GM18951 (cell line): ENCODE measurements at regions not wholly inside any gene's neighbourhood (a gene's known extent, or its start where the extent isn't known, plus 50 kb on each side); places are given as distances from the start of the nearest gene placed in this dataset.

Source experiments
- POLR2A ChIP-seq: IDR thresholded peaks from 4 replicates; pipeline ENCODE4 v1.6.1; 2011; ENCODE audit warnings: mild to moderate bottlenecking; ENCODE audit not compliant: insufficient read length, insufficient read depth; ENCODE audit errors: extremely low read depth
- in situ Hi-C: fragments of 300-500 bp; cut with MboI; formaldehyde crosslinking; loops from one replicate; pipeline ENCODE4 v1.12.0; 2022; ENCODE audit warnings: low sequenced_read_pairs, mixed read lengths, inconsistent platforms; ENCODE audit not compliant: unreplicated experiment

DNA sequence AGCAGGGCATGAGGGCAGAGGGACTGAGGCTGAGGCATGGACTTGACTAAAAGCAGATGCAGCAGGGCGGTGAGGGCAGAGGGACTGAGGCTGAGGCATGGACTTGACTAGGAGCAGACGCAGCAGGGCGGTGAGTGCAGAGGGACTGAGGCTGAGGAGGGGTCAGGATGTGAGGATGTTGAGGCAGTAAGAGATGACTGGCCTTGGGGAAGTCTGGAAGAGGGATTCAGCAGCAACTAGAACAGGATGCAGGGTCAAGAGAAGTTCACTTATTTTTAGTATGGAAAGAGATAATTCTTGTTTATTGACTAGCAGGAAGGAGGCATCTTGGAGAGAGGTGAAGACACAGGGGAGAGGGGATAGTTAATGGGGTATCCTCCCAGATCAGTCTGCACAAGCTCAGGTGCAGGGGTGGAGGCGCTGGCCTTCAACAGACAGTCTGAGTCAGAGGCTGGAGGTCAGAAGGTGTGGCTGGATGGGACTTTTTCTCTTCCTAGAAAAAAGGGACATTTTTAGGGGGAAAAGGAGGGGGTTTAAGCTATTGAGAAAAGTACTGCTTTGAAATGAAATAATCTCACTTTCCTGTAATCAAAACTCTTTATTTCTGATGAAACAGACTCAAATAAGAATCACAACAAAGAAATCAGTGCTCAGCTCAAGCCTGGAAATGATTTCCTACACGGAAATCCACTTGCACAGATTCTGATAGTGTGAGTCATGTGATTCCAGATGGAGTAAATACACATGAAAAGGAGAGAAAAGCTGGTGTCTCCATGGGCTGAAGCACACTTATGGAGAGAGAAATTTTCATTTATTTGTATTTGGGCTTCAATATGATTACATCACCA is 130.9 kb downstream of the PALM2AKAP2 start:
- no peak for TF ChIP-seq POLR2A
- in situ Hi-C loops, result no loop called here

DNA sequence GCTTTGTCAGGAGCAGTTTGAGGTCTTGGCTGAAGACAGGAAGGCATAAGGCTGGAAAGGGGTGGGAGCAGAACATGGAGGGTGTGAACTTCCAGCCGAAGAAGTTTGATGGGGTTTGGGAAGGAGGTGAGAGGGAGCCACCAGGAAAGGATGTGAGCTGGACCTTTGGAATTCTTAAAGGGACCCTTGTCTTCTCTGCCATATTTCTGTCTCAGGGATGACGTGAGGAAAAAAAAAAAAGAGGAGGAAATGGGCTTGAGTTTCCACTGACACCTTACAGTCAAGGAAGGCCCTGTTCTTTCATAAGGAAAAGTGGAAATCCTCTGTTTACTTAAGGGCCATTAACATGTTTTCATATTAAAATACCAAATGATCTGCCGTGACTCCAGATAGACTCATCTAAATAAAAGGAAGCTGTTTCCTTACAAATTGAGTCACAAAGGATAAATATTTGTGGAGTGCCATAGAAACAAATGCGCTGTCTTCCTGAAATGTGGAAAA is 132.1 kb downstream of the PALM2AKAP2 start:
- TF ChIP-seq POLR2A, result no peak
- in situ Hi-C loops, result no loop called here

DNA sequence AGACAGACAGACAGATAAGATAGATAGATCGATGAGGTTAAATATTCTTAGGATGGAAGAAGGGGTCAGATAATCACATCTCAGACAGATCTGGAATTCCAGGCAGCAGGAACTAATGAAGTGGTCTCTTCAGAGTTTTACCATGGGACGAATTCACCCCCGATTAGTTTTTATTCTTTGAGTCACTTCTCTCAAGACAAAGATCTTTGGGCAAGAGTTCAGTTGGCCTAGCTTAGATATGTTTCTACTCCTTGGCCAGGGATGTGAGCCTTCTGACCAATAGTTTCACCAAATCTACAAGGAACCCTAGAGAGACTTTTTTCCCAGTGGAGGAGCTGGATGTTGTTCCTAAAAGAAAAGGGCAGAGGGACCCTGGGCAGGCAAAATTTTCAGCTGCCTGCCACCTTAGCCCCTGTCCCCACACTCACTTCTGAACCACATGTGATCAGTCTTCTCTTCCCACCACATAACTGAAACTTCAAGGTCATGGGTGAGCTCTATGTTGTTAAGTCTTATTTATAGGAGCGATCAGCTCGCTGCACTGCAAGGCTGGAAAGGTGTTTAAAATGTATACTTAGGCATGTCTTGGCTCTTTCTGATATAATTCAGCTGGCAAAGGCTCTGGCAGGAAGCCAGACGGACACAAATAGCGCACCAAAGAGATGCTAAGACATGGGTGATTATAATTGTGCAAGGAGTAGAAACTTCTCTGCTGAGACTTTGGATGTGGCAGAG is 132.9 kb downstream of the PALM2AKAP2 start:
- in situ Hi-C loops, result no loop called here
- TF ChIP-seq POLR2A, result no peak

DNA sequence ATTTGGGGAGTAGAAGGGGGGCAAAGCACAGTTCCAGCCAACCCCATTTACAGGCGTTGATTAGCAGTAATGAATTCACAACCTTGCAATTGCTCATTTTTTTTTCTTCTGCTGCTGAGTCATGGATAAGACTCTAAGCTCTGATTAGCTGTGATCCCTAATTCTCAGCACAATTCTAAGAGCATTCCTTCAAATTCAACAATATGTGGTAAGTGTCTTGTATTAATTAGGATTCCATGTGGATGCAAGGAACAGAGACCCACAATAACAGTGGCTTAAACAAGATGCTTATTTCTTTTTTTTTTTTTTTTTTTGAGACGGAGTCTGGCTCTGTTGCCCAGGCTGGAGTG is 133.4 kb downstream of the PALM2AKAP2 start:
- TF ChIP-seq POLR2A, result no peak
- in situ Hi-C loops, result no loop called here

DNA sequence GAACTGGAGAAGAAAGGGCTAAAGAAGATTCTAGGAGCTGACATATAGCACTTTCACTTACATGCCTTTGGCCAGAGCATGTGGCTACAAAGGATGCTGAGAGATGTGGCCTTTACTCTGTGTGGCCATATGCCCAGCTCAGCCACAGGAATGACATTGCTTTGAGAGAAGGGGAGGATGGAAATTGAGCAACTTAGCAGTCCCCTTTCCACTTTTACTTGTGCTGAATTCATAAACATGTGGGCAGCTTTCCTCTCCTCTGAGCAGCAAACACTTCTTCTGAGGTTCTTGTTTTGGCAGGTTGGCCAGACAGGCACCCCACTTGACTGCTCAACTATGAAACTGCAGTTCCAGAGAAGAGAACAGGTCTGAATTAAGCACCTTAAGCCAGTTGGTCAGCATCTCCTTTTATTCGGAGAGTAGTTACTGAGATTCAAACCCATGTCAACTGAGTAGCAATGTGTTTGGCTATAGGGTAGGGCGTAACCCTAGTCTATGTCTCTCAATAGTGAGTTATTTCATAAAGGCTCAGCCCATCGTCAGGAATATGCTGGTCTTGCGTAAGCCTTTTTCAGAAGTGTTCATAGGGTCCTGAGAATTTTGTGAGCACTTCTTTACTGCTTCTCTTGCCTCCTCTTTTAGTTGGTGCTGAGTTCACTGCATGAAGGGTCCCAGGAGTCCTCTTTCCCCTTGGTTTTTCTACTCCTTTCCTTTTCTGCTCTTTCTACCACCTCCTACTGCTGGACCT is 134.5 kb downstream of the PALM2AKAP2 start:
- in situ Hi-C loops, result no loop called here
- no peak for TF ChIP-seq POLR2A

DNA sequence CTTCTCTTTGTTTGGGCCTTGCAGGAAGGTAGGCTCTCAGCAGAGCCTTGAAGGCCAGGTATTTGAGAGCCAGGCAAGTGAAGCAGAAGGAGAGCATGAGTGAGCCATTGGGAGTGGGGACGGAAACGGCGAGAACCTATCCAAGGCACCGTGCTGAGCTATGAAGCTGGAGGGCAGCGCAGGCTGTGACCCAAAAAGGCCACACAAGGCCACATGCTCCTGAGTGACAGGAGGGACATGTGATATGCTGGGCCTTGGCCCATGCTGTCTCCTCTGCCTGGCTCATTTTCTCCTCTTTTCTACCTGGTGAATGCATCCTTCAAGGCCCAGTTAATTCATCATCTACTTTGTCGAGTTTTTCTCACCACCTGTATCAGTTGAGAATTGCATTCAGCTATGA is 136.3 kb downstream of the PALM2AKAP2 start:
- TF ChIP-seq POLR2A, result no peak
- in situ Hi-C loops, result no loop called here

DNA sequence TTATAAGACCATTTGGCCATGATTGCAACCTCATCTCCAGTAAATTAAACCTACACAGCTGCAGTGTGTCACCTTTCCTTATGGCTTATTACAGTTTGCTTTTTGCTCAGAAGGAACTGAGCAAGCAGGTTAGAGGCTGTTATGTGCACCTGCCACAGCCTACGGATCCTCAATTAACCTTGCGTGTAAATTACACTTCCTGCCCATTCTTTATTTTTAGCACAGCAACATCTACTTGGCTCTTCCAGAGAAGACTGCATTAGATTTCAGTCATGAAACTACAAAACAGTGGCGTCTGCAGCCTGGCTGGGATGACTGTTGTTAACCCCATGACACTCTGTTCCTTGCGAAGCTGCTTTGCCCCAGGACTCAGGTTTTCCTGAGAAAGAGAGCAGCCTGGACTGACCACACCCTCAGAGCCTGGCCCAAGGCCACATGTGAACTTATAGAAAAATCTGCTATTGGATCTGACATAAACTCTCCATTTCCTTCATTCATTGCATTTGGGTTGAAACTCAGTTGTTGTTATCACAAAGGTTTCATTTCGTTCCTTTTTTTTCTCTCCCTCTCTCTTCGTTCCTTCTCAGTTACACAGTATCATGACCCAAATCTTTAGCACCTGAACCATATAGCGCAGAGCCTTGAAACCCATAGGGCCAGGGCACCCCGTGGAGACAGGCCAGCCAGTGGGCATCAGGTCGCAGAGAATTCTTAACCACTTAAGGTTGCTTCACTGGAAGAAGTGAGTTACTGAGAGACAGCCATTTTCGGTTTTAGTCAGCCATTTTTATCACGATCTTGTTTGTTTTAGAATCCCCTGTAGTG is 138.6 kb downstream of the PALM2AKAP2 start:
- in situ Hi-C loops, result no loop called here

DNA sequence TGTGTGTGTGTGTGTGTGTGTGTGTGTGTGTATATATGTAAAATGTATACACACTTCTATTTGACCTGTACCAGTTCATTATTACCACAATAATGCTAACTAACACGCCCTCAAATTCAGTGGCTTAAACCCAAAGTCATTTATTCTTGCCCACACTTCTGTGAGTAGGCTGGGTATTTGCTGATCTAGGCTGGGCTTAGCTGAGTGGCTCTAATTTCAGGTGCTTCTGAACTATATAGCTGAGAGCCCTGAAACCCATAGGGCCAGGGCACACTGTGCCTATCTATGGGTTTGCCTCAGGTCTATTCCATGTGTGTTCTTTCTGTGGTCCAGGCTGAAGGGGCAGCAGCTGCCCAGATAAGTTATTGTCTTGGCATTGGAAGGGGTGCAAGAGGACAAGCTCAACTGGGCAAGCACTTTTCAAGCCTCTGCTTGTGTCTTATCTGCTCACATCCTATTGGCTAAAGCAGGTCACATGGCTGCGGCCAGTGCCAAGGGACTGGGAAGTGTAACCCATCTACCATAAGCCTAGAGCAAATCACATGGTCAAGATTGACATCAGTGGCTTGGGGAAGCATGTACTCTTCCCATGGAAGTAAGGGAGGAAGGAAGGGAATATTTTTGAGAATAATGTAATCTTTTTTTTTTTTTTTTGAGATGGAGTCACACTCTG is 139.9 kb downstream of the PALM2AKAP2 start:
- no peak for TF ChIP-seq POLR2A
- in situ Hi-C loops, result no loop called here

More for the DNA sequence above, 138.6 kb downstream of the PALM2AKAP2 start:
- TF ChIP-seq POLR2A, result no peak

DNA sequence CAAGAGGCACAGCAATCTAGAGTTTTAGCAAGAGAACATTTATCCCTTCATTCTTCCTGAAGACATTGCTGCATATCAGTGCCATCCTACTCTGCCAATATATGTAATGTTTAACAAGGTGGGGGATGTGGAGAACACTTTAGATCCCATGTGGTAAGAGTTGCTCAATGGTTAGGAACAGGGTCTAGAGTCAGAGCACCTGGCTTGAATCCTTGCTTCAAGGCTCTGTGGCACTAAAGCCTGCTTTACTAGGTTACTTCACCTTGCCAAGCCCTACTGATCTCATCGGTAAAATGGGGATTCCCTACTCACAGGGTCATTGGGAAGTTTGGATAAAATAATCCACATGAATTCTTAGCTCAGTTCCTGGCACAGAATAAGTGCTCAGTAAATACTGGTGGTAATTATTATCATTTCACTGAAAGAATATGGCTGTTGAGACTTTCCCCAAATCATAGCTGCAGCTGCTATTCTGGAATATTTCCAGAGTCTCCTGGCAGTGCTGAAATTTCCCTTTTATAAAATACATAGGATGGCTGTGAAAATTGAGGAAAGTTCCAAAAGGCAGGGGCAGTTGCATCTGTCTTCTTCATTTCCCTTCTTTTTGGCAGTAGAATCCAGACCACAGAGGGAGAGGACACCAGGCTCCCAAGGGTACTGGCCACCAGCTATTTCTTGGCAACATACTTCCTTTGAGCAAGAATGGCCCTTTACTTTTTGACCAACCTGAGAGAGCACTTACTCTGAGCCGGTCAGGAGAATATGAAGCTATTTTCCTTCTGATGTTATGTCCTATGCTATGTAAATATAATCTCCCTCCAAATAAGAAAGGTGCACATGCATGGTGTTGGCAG is 142.8 kb downstream of the PALM2AKAP2 start:
- in situ Hi-C loops, result no loop called here
- TF ChIP-seq POLR2A, result no peak

DNA sequence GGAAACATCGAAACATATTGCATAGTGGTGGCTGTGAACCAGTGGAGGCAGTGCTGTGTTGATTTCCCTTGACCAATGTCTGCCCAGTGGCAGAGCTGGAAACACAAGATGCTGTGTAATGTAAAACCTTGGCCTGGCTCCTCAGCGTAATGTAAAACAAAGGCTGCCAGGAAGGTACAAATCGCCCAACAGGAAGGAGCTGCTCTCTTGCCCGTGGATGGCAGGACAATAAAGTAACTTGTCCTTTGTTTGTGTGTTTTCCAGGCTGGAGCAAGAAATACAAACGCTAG is 143.4 kb downstream of the PALM2AKAP2 start:
- in situ Hi-C loops, result no loop called here
- TF ChIP-seq POLR2A, result no peak

DNA sequence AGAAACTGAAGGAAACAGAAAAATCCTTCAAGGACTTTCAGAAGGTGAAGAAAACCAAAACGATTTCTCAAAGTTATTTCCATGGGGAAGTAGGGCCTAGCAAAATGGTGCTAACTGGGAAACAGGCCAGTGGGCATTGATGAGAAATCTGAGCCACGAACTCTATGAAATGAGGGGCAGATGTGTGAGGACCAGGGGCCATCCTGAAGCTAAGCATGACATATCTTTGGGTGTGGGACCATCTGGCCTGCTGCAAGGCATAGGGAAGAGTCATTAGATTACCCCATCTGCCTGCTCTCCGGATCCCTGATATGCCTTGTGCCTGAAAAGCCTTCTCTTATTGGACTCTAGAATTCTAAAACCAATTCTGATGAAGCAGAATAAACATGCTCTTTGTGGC is 143.8 kb downstream of the PALM2AKAP2 start:
- in situ Hi-C loops, result no loop called here

DNA sequence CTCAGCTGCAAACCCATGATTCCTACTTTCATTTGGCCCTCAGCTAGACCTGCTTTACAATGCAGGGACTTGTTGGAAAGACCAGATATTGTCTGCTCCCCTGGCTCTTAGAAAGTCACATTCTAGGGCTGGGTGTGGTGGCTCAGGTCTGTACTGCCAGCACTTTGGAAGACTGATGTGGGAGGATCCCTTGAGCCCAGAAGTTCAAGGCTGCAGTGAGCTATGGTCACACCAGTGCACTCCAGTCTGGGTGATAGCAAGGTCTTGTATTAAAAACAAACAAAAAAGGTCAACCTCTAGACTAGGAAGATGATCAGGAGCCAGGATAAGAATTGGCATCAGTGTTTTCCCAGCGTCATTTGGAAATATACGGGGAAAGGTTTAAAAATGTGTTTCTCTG is 145.8 kb downstream of the PALM2AKAP2 start:
- in situ Hi-C loops, result no loop called here
- no peak for TF ChIP-seq POLR2A

More for the DNA sequence above, 143.8 kb downstream of the PALM2AKAP2 start:
- TF ChIP-seq POLR2A, result no peak

DNA sequence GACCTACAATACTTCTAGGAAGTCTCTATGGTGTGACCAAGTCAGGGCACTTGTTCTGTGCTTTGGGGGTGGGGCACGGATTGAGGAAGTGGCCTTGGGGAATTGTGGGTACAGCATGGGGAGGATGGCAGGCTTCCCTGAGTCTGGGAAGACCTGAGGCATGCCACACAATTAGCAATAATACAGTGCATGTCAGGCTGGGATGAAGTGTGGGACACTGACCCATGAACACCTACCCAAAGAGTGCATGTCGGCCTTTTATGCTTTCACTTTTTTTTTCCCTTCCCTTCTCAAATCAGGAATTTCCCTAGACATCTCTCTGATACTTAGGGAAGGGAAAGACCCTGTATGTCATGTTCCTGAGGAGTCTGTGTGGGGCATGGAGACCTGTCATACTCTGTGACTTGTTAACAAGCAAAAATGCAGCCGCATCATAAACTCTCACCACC is 146.4 kb downstream of the PALM2AKAP2 start:
- TF ChIP-seq POLR2A, result no peak
- in situ Hi-C loops, result no loop called here
